C4-2B (cell line): ENCODE measurements at regions not wholly inside any gene's neighbourhood (a gene's known extent, or its start where the extent isn't known, plus 50 kb on each side); places are given as distances from the start of the nearest gene placed in this dataset.

Source experiments
- CTCF ChIP-seq: fragments of 450-650 bp; conservative IDR thresholded peaks from 2 replicates; pipeline ENCODE4 v1.5.1; 2017; ENCODE audit warnings: mild to moderate bottlenecking
- ZFX ChIP-seq: fragments of 450-650 bp; IDR thresholded peaks from 2 replicates; pipeline ENCODE4 v1.6.1; 2017

- TF ChIP-seq CTCF = no peak
- TF ChIP-seq ZFX = no peak
Measured at GRCh38 chr5:38105231-38105570, 153.2 kb upstream of the EGFLAM start.
